GM19328 (cell line): ENCODE measurements at regions not wholly inside any gene's neighbourhood (a gene's known extent, or its start where the extent isn't known, plus 50 kb on each side); places are given as distances from the start of the nearest gene placed in this dataset.
"Not testable (repeated sequence)": the region's sequence is repeated elsewhere in the genome, so short reads cannot be mapped to it uniquely, and the experiment has no call there.

Source experiments
- ATAC-seq: cut with Tn5 transposase; IDR thresholded peaks from one replicate; pipeline ENCODE4 v1.9.1; 2021; ENCODE audit warnings: mild to moderate bottlenecking, moderate library complexity; ENCODE audit not compliant: unreplicated experiment

DNA sequence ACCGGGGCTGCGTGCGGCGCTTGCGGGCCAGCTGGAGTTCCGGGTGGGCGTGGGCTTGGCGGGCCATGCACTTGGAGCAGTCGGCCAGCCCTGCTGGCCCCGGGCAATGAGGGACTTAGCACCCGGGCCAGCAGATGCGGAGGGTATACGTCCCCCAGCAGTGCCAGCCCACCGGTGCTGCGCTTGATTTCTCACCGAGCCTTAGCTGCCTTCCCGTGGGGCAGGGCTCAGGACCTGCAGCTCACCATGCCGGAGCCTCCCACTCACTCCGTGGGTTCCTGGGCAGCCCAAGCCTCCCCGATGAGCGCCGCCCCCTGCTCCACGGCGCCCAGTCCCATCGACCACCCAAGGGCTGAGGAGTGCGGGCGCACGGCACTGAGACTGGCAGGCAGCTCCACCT, 51.4 kb upstream of the INPP4B start:
- not testable (repeated sequence) for ATAC-seq

DNA sequence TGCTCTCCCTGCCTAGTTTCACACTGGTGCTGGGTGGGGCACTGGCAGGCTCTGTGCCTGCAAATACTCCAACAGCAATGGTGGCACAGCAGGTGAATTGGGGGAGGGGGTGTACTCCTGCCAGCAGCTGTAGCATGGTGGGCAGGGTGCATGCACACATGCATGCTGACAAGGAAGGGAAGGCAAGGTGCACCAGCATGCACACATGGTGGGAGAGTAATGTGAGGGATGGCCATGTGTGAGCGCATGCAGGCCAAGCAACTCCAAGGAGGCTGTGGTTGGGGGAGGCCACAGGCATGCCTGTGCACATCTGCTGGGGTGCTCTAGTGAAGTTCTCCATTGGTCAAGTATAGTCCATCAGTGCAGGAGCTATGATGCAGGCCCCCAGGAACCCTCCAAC, 54.5 kb upstream of the INPP4B start:
- ATAC-seq: no peak

- no peak for ATAC-seq
These were observed 55.1 kb upstream of the INPP4B start for GRCh38 chr4:142901166-142901662.

DNA sequence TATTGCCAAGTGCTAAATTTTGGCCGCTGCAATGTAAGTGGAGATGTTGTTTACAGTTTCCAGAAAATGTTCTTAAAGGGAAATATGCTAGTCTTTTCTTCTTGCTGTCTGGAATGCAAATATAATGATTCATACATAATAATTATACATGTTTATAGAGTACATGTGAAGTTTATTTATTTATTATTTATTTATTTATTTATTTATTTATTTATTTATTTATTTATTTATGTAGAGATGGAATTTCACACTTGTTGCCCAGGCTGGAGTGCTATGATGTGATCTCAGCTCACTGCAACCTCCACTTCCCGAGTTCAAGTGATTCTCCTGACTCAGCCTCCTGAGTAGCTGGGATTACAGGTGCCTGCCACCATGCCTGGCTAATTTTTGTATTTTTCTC, 57.5 kb upstream of the INPP4B start:
- not testable (repeated sequence) for ATAC-seq

GRCh38 chr4:142909908-142910307, 63.8 kb upstream of the INPP4B start:
- ATAC-seq: no peak

DNA sequence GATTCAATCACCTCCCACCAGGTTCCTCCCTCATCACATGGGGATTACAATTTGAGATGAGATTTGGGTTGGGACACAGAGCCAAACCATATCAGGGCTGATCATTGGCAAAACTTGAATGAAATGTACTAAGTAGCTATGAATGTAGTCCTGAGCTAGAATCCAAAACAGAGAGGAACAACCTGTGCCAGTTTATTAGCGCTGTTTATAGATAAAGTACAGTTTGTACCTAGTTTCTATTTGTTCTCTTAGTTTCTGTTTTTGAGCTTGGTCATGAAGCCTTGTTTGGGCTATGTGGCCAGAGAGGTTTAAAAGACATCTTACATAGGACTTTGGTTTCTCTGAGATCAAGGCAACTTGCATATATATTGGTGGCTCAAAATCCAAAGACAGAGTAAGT, 66.9 kb upstream of the INPP4B start:
- no peak for ATAC-seq

DNA sequence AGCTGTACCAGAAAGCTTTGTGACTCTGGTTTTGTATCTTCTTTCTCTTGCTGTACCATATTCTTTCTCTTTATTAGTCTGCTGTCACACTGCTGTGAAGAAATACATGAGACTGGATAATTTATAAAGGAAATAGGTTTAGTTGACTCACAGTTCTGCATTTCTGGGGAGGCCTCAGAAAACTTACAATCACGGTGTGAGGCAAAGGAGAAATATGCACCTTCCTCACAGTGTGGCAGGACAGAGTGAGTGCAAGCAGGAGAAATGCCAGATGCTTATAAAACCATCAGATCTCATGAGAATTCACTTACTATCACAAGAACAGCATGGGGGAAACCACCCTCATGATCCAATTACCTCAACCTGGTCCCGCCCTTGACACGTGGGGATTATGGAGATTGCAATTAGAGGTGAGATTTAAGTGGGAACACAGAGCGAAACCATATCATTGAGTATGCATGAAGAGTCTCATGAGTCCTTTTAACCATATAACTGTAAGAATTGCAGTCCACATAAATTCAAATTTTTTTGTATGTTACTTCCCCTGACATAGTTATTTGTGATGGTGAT, 67.4 kb upstream of the INPP4B start:
- no peak for ATAC-seq

GRCh38 chr4:142917678-142918077, 71.6 kb upstream of the INPP4B start:
- no peak for ATAC-seq

- no peak for ATAC-seq
These were observed 76.6 kb upstream of the INPP4B start for GRCh38 chr4:142922720-142923119.

DNA sequence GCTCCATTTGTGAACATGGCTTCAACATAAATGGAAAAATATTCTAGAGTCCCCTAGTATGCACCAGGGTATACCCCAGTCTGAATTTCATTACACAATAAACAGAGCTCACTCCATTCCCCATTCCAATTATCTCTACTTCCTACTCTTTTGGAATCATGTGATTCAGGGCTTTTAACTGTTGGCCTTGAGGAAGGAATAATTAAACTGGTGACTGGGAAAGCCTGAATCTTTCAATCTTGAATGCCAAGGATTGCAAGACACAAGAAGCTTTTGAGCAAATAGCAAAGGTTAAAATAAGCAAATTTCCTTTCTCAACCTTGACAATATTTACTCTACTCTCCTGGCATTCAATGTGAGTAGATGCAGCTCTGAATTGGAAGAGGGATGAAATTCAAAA, 77.5 kb upstream of the INPP4B start:
- ATAC-seq: no peak

DNA sequence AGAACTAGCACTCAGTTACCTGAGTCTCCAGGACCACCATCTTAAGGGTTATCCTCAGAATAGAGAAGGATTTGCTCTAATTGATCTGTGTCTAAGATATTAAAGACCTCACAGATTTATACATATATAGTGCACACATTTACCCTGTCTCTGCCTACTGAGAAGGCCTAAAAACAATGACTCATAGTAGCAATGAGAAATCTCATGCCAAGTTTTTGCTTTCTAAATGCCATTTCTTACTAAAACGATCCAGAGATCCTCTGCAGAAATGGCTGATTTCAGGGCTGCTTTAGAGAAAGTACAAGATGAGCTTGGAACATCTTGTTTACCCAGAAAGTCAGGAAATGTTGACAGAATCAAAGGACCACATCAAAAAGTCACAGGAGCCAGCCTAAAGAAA, 79.1 kb upstream of the INPP4B start:
- ATAC-seq: no peak

GRCh38 chr4:142927721-142928120, 81.6 kb upstream of the INPP4B start:
- ATAC-seq: no peak

- no peak for ATAC-seq
These were observed 83.4 kb upstream of the INPP4B start for GRCh38 chr4:142929526-142929925.

DNA sequence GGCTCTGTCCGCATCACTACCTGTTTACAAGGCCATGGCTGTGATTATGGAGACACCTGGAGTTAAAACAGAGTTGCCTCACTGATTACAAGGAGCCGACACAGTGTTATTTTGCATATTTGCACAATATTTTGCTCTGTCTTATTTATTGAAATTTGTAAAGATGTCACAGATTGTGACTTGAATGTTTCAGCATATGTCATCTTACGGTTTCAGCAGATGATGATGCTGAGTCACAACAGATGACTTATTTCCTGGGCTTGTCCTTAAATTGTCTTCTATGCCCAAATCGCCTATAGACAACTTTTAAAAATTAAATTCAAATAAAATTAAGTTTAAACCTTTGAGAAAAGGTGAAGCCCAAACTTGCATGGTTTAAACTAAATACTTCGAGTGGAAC, 87.1 kb upstream of the INPP4B start:
- ATAC-seq: no peak

- no peak for ATAC-seq
These were observed 94.6 kb upstream of the INPP4B start for GRCh38 chr4:142940425-142941330.

DNA sequence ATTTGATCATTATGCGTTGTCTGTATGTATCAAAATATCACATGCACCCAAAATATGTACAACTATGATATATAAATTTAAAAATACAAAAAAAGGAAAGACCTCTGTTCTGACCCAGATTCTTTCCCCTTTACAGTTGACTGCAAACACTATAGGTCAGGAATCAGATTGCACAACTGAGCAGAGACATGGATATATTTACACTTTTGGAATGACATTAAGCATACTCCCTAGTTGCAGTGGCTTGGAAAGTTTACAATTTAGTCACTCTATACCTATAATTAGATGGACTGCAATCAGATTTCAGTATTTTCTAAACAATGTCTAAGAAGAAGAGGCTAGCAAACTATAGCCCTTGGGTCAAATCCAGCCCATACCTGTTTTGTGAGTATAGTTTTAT, 98.5 kb upstream of the INPP4B start:
- no peak for ATAC-seq

- no peak for ATAC-seq
These were observed 106.9 kb upstream of the INPP4B start for GRCh38 chr4:142952821-142953580.

DNA sequence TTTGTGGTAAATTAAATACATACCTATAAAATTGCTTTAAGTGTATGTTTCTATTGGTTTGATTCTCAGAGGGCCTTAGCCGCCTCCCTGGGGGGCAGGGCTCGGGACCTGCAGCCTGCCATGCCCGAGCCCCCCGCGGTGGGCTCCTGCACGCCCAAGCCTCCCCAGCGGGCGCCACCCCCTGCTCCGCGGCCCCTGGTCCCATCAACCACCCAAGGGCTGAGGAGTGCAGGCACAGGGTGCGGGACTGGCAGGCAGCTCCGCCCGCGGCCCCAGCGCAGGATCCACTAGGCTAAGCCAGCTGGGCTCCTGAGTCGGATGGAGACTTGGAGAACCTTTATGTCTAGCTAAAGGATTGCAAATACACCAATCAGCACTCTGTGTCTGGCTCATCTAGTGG, 108.3 kb upstream of the INPP4B start:
- no peak for ATAC-seq

GRCh38 chr4:142955501-142955900, 109.4 kb upstream of the INPP4B start:
- ATAC-seq: no peak

- no peak for ATAC-seq
These were observed 113.1 kb upstream of the INPP4B start for GRCh38 chr4:142959173-142959572.

DNA sequence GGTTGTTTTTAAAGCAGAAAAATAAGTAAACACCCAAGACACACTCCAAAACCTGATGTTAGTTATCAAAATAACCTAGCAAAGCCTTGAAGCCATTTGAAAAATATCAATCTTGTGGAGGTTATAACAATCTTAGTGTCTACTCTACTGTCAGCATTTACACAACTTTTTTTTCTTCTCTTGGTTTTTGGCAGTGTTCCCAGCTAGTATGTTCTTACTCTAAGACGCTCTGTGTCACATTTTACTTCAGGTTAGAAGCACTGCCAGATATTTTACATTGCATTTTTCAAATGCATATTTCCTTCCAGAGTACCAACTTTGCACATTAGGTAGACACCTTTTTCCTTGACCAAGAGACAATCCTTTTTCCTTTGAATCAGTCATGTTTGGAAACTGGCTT, 114.0 kb upstream of the INPP4B start:
- no peak for ATAC-seq
